ENCODE measurements at regions not wholly inside any gene's neighbourhood (a gene's known extent, or its start where the extent isn't known, plus 50 kb on each side); places are given as distances from the start of the nearest gene placed in this dataset.

DNA sequence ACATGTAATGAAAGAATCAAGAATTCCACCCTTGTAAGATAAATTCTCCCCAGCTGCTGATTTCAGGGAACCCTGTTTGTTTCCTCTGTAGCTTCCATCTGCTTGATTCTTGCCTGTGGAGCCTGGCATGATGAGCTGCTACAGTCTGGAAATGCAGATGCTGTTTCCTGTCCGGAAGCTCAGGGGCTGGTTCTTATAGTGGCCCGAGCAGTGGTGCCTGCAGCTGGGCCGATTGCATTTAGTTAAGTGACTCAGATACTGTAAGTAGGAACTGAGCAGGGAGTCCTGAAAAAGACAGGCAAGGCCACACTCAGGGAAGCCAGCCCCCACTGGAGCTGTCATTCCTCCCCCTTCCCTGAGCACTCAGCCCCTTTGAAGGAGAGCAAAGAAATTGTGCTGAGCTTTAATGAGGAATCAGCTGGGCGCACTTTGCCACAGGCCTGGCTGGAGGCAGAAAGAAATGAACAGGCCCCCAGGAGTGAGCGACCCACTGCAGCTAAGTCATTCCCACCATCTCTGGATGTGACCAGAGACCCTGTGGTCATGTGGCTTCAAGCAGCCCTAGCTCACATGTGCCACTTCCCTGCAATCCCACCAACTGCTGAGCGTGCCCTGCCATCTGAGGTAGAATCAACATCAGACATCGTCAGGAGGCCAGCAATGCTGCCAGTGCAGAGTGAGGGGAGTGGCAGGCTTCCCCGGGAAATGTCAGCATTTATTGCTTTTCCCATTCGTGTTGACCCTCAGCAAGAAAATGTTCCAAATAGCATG is 206.0 kb upstream of the WWC1 start:
- Histone ChIP-seq H3K36me3 (ENCODE audit: control insufficient read depth, insufficient read depth, low read length) (no peaks in the 10 kb centered on the region), H3K27me3 (ENCODE audit: control insufficient read depth, insufficient read depth, low read length, poor library complexity, severe bottlenecking) (no peaks in the 10 kb centered on the region), H3K4me1 (ENCODE audit: control insufficient read depth, insufficient read depth, low read length) (no peaks in the 10 kb centered on the region), H3K27ac (ENCODE audit: low read depth, low read length) (no peak overlapping the region), H3K9me3 (ENCODE audit: control insufficient read depth, low read length) (peaks cover 16% of the 10 kb centered on the region), H3K4me3 (ENCODE audit: low read length) (no peak overlapping the region), H3K9ac (ENCODE audit: extremely low read depth, low read length, poor library complexity, severe bottlenecking) (no peak overlapping the region)
- Mint-ChIP-seq H3K27me3 (ENCODE audit: insufficient read depth) (peaks cover 6% of the 10 kb centered on the region), H3K4me1 (peaks cover 6% of the 10 kb centered on the region), H3K9me3 (peaks cover 26% of the 10 kb centered on the region), H3K27ac (no peak overlapping the region), H3K4me3 (no peak overlapping the region), H3K36me3 (ENCODE audit: low read depth) (no peaks in the 10 kb centered on the region)
- TF ChIP-seq, protein P1, sequence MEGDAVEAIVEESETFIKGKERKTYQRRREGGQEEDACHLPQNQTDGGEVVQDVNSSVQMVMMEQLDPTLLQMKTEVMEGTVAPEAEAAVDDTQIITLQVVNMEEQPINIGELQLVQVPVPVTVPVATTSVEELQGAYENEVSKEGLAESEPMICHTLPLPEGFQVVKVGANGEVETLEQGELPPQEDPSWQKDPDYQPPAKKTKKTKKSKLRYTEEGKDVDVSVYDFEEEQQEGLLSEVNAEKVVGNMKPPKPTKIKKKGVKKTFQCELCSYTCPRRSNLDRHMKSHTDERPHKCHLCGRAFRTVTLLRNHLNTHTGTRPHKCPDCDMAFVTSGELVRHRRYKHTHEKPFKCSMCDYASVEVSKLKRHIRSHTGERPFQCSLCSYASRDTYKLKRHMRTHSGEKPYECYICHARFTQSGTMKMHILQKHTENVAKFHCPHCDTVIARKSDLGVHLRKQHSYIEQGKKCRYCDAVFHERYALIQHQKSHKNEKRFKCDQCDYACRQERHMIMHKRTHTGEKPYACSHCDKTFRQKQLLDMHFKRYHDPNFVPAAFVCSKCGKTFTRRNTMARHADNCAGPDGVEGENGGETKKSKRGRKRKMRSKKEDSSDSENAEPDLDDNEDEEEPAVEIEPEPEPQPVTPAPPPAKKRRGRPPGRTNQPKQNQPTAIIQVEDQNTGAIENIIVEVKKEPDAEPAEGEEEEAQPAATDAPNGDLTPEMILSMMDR (conservative IDR thresholded peaks at IDR 0.05), result no peak
- DNase-seq, result no peak
- WGBS, 2 experiments (ENCODE audit: insufficient coverage in 1 of 2, insufficient read length in 1 of 2), result 75 to 84% methylated on average over 8 to 9 of the region's 9 CpGs

DNA sequence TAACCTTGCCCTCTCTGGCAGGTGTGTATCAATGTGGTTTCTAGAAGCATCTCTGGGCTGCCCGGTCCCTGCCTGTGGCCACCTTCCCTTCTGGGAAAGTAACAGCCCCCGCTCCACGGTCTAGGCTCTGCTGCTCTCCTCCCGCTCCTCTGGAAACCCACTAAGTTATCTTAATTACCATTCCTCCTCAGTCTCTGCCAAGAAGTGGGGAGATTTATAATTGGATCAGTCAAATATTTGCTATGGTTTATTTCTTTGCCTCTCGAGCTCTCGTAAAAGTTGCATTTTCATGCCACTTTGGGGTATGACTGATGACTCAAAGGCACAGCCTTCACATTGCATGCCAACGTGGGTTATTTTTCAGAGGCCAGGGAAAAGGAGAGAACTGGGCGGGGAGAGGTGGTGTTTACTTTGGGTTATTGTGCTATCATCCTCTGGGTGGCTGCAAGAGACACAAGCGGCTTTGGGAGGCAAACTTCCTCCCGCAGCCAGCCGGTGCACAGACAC is 205.3 kb upstream of the WWC1 start:
- Mint-ChIP-seq H3K27ac (no peak overlapping the region), H3K4me3 (no peak overlapping the region), H3K36me3 (ENCODE audit: low read depth) (no peaks in the 10 kb centered on the region), H3K4me1 (peaks cover 6% of the 10 kb centered on the region), H3K27me3 (ENCODE audit: insufficient read depth) (peaks cover 2% of the 10 kb centered on the region), H3K9me3 (peaks cover 26% of the 10 kb centered on the region)
- Histone ChIP-seq H3K27me3 (ENCODE audit: control insufficient read depth, insufficient read depth, low read length, poor library complexity, severe bottlenecking) (no peaks in the 10 kb centered on the region), H3K9me3 (ENCODE audit: control insufficient read depth, low read length) (peaks cover 16% of the 10 kb centered on the region), H3K27ac (ENCODE audit: low read depth, low read length) (no peak overlapping the region), H3K4me1 (ENCODE audit: control insufficient read depth, insufficient read depth, low read length) (no peaks in the 10 kb centered on the region), H3K4me3 (ENCODE audit: low read length) (no peak overlapping the region), H3K36me3 (ENCODE audit: control insufficient read depth, insufficient read depth, low read length) (no peaks in the 10 kb centered on the region), H3K9ac (ENCODE audit: extremely low read depth, low read length, poor library complexity, severe bottlenecking) (no peak overlapping the region)
- TF ChIP-seq, protein P1 (conservative IDR thresholded peaks at IDR 0.05), result peak; percentile 64
- WGBS, 2 experiments (ENCODE audit: insufficient coverage in 1 of 2, insufficient read length in 1 of 2), result 52 to 74% methylated on average over 5 to 11 of the region's 11 CpGs
- DNase-seq, result peak; percentile 69

DNA sequence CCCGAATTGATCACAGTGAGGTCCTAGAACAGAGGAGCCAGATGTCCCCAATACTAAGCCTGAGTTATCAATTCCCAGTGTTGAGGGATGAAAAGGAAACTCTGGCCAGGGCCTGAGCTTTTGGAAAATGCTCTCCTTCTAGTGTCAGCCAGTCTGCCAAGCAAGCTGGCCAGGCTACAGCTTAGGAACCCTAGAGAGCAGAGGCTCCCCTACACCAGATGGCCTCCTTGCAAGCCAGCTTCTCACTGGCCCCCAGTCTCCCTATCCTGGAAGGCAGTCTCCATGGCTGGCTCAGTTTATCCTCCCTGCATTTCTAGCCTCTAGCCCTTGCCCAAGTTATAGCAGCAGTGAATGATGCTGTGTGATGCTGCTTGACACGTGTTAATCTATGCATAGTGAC is 204.7 kb upstream of the WWC1 start:
- Histone ChIP-seq H3K4me1 (ENCODE audit: control insufficient read depth, insufficient read depth, low read length) (no peaks in the 10 kb centered on the region), H3K27me3 (ENCODE audit: control insufficient read depth, insufficient read depth, low read length, poor library complexity, severe bottlenecking) (no peaks in the 10 kb centered on the region), H3K9me3 (ENCODE audit: control insufficient read depth, low read length) (peaks cover 16% of the 10 kb centered on the region), H3K36me3 (ENCODE audit: control insufficient read depth, insufficient read depth, low read length) (no peaks in the 10 kb centered on the region), H3K27ac (ENCODE audit: low read depth, low read length) (no peak overlapping the region), H3K9ac (ENCODE audit: extremely low read depth, low read length, poor library complexity, severe bottlenecking) (no peak overlapping the region), H3K4me3 (ENCODE audit: low read length) (no peak overlapping the region)
- no peak for DNase-seq
- Mint-ChIP-seq H3K27ac (no peak overlapping the region), H3K9me3 (peaks cover 25% of the 10 kb centered on the region), H3K4me3 (no peak overlapping the region), H3K4me1 (peaks cover 6% of the 10 kb centered on the region), H3K27me3 (ENCODE audit: insufficient read depth) (peaks cover 2% of the 10 kb centered on the region), H3K36me3 (ENCODE audit: low read depth) (no peaks in the 10 kb centered on the region)
- TF ChIP-seq, protein P1 (conservative IDR thresholded peaks at IDR 0.05), result no peak
- WGBS, 2 experiments (ENCODE audit: insufficient coverage in 1 of 2, insufficient read length in 1 of 2), result 67 to 91% methylated on average over 1 to 2 of the region's 2 CpGs

Data from endodermal cell (in vitro differentiated cells).